ENCODE measurements at regions not wholly inside any gene's neighbourhood (a gene's known extent, or its start where the extent isn't known, plus 50 kb on each side); places are given as distances from the start of the nearest gene placed in this dataset.
A peak's percentile ranks its signal among the peaks of the same experiment; 100 is the strongest.
"Not testable (repeated sequence)": the region's sequence is repeated elsewhere in the genome, so short reads cannot be mapped to it uniquely, and the experiment has no call there.

DNA sequence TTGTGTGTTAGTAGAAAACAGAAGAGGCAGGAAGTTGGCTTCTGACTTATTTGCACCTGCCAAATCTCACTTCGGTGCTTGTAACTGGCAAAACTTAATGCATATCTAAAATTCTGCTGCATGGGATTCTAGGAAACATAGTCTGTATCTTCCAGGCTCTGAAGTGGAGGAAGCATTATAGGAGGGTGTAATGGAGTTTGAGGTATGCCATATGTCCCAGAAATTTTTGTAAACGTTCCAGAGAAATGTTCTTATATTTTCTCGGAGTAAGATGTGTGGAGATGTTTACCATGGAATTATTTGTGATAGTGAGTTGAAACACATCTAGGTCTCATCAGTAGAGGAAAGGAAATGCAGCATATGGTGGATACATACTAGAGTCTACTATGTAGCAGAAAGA is 1329.0 kb upstream of the NUDT12 start:
- no peak for DNase-seq (ENCODE audit: low read depth)
- no peak overlapping the region for H3K4me3 ChIP-seq (ENCODE audit: low read length)
- TF ChIP-seq, protein P1, sequence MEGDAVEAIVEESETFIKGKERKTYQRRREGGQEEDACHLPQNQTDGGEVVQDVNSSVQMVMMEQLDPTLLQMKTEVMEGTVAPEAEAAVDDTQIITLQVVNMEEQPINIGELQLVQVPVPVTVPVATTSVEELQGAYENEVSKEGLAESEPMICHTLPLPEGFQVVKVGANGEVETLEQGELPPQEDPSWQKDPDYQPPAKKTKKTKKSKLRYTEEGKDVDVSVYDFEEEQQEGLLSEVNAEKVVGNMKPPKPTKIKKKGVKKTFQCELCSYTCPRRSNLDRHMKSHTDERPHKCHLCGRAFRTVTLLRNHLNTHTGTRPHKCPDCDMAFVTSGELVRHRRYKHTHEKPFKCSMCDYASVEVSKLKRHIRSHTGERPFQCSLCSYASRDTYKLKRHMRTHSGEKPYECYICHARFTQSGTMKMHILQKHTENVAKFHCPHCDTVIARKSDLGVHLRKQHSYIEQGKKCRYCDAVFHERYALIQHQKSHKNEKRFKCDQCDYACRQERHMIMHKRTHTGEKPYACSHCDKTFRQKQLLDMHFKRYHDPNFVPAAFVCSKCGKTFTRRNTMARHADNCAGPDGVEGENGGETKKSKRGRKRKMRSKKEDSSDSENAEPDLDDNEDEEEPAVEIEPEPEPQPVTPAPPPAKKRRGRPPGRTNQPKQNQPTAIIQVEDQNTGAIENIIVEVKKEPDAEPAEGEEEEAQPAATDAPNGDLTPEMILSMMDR (conservative IDR thresholded peaks at IDR 0.05; ENCODE audit: low read depth, low read length) = no peak

DNA sequence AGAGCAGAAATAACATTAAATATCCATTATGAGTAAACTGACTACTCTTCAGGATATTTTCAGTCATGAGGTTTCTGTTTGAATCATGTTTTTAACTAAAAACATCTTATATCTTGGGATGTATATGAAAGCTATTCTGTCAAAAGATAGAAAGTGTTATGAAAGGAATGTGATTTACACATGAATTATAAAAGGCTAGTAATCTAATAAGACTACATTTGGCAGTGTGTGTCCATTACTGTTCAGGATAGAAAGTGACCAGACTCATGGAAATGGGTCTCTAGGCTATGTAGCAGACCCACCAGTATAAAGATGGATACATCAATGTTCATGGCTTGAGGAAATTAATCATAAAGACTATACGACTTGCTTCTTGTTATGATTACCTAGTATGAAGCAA is 1328.2 kb upstream of the NUDT12 start:
- TF ChIP-seq, protein P1 (conservative IDR thresholded peaks at IDR 0.05; ENCODE audit: low read depth, low read length) = no peak
- DNase-seq (ENCODE audit: low read depth) = no peak
- no peak overlapping the region for H3K4me3 ChIP-seq (ENCODE audit: low read length)

DNA sequence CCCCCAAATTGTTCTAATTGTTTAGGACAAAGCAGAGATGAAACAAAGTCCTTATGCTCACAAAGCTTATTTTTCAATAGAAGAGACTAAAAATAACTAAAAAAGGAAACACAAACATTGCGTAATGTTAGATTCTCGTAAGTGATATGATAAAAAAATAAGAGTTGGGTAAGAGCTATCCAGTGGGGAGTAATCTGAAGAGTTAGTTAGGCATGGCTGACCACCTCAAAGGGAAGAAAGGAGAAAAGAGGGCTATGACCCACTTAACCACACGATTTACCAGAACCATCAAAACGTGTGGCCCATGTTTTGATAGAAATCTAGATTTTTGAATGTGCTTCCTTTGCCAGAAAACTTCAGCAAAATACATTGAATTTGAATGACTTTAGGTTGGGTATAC is 1296.8 kb upstream of the NUDT12 start:
- H3K4me3 ChIP-seq (ENCODE audit: low read length) = no peak overlapping the region
- no peak for DNase-seq (ENCODE audit: low read depth)
- TF ChIP-seq, protein P1 (conservative IDR thresholded peaks at IDR 0.05; ENCODE audit: low read depth, low read length) = no peak

DNA sequence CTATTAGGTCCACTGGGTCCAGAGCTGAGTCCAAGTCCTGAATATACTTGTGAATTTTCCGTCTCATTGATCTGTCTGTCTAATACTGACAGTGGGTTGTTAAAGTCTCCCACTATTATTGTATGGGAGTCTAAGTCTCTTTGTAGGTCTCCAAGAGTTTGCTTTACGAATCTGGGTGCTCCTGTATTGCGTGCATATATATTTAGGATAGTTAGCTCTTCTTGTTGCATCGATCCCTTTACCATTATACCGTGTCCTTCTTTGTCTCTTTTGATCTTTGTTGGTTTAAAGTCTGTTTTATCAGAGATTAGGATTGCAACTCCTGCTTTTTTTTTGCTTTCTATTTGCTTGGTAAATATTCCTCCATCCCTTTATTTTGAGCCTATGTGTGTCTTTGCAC is 1289.5 kb upstream of the NUDT12 start:
- not testable (repeated sequence) for H3K4me3 ChIP-seq (ENCODE audit: low read length); DNase-seq (ENCODE audit: low read depth)

DNA sequence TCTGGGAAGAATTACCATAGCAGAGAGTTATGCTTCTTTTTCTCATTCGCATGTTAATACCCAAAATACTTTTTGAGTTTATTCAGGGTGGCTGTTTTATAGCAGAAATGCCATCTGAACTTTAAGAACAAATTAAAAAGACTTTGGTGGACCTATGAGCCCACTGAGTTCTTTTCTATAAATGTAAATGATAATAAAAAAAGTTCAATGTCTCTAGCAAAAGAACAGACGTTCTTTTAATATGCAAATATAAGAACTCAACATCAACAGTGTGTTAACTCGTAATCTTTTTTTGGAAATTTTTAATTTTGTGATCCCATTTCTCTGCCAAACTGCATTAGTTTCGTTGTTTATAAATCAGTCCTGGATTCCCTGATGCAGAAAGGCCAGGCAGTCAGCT is 1283.0 kb upstream of the NUDT12 start:
- DNase-seq (ENCODE audit: low read depth) = peak; percentile 12
- no peak overlapping the region for H3K4me3 ChIP-seq (ENCODE audit: low read length)
- TF ChIP-seq, protein P1 (conservative IDR thresholded peaks at IDR 0.05; ENCODE audit: low read depth, low read length) = no peak

DNA sequence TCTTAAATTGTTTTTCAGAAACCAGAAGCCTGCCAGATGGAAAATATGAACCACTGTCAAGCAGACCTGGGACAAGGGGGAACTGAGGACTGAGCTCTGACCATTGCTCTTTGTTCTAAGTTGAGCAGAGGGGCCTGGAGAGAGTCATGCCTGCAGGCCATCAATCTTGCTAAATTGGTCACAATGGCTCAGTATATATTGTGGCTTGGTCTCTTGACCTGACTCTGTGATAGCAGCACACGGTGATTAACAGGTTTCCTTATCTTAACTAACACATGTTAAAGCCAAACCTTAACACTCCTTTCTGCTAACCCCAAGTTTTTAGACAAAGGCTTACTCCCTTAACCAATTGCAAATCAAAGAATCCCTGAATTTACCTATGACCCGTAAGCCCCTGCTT is 1281.2 kb upstream of the NUDT12 start:
- no peak overlapping the region for H3K4me3 ChIP-seq (ENCODE audit: low read length)
- TF ChIP-seq, protein P1 (conservative IDR thresholded peaks at IDR 0.05; ENCODE audit: low read depth, low read length) = no peak
- DNase-seq (ENCODE audit: low read depth) = no peak

DNA sequence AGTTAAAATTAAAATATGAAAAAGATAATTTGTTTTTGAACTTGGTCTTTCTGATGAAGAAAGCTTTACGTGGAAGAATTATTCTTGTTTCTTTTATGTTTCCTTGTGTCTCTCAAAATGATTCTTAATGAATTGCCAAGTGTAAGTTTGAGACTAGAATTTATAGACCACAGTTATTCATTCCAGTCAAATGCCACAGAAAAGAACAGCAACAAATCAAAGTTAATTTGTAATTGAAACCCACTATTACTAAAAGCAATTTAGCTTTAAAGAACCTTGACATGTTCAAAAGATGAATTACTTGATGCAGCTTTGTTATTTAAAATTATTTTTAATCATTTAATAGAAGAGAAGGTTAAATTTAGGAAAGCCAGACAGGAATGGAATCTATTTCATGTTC is 1277.7 kb upstream of the NUDT12 start:
- TF ChIP-seq, protein P1 (conservative IDR thresholded peaks at IDR 0.05; ENCODE audit: low read depth, low read length) = no peak
- no peak for DNase-seq (ENCODE audit: low read depth)
- H3K4me3 ChIP-seq (ENCODE audit: low read length) = no peak overlapping the region

DNA sequence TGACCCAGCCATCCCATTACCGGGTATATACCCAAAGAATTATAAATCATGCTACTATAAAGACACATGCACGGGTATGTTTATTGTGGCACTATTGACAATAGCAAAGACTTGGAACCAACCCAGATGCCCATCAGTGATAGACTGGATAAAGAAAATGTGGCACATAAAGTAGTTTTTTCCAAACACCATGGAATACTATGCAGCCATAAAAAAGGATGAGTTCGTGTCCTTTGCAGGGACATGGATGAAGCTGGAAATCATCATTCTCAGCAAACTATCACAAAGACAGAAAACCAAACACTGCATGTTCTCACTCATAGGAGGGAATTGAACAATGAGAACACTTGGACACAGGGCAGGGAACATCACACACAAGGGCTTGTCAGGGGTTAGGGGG is 1268.9 kb upstream of the NUDT12 start:
- not testable (repeated sequence) for H3K4me3 ChIP-seq (ENCODE audit: low read length); DNase-seq (ENCODE audit: low read depth)
